ENCODE measurements at regions not wholly inside any gene's neighbourhood (a gene's known extent, or its start where the extent isn't known, plus 50 kb on each side); places are given as distances from the start of the nearest gene placed in this dataset.
"Not testable (repeated sequence)": the region's sequence is repeated elsewhere in the genome, so short reads cannot be mapped to it uniquely, and the experiment has no call there.

- Mint-ChIP-seq H3K4me3 (no peak overlapping the region), H3K27me3 (no peaks in the 10 kb centered on the region)
- no peaks in the 10 kb centered on the region for H3K4me1 ChIP-seq (ENCODE audit: control insufficient read depth in 1 of 2, extremely low read depth in 1 of 2, insufficient read depth in 2 of 2, low read length in 2 of 2)
These were observed 1212.8 kb downstream of the DIAPH3 start for GRCh38 chr13:58950911-58951310.

GRCh38 chr13:58953638-58954037, 1210.1 kb downstream of the DIAPH3 start:
- Histone ChIP-seq H3K27me3 (replicated peaks in 1 of 2; ENCODE audit: control insufficient read depth in 2 of 2, extremely low read depth in 1 of 2, insufficient read depth in 2 of 2, low read length in 1 of 2) (no peaks in the 10 kb centered on the region), H3K4me1 (ENCODE audit: control insufficient read depth in 1 of 2, extremely low read depth in 1 of 2, insufficient read depth in 2 of 2, low read length in 2 of 2) (no peaks in the 10 kb centered on the region), H3K36me3 (ENCODE audit: control insufficient read depth in 2 of 2, extremely low read depth in 1 of 2, insufficient read depth in 1 of 2, low read length in 1 of 2) (no peaks in the 10 kb centered on the region), H3K9me3 (no peaks in the 10 kb centered on the region), H3K4me3 (ENCODE audit: control insufficient read depth in 1 of 2, extremely low read depth in 1 of 2, low read length in 1 of 2) (no peak overlapping the region), H3K27ac (ENCODE audit: low read length) (no peak overlapping the region)
- H3K9me3 Mint-ChIP-seq = peaks cover 10 to 27% (median 13%) of the 10 kb centered on the region in 3 donors
- no peak overlapping the region for H3K27ac Mint-ChIP-seq
- no peaks in the 10 kb centered on the region for H3K27me3 Mint-ChIP-seq
- WGBS (ENCODE audit: insufficient coverage) = no CpG with 5 or more reads among the region's 1 CpG
- no peak for ATAC-seq (replicated peaks in 1 of 4)
- H3K36me3 Mint-ChIP-seq = no peaks in the 10 kb centered on the region
- H3K4me3 Mint-ChIP-seq = no peak overlapping the region
- H3K4me1 Mint-ChIP-seq = no peaks in the 10 kb centered on the region
- no peak for DNase-seq
- ChIA-PET POLR2A (no interaction called here), CTCF (no interaction called here)

More at GRCh38 chr13:58950911-58951310, 1212.8 kb downstream of the DIAPH3 start:
- ChIA-PET CTCF (no interaction called here), POLR2A (no interaction called here)
- Histone ChIP-seq H3K9me3 (no peaks in the 10 kb centered on the region), H3K27ac (ENCODE audit: low read length) (no peak overlapping the region), H3K27me3 (replicated peaks in 1 of 2; ENCODE audit: control insufficient read depth in 2 of 2, extremely low read depth in 1 of 2, insufficient read depth in 2 of 2, low read length in 1 of 2) (no peaks in the 10 kb centered on the region), H3K36me3 (ENCODE audit: control insufficient read depth in 2 of 2, extremely low read depth in 1 of 2, insufficient read depth in 1 of 2, low read length in 1 of 2) (no peaks in the 10 kb centered on the region), H3K4me3 (ENCODE audit: control insufficient read depth in 1 of 2, extremely low read depth in 1 of 2, low read length in 1 of 2) (no peak overlapping the region)
- DNase-seq = no peak
- Mint-ChIP-seq H3K27ac (no peak overlapping the region), H3K4me1 (no peaks in the 10 kb centered on the region), H3K9me3 (peaks cover 12 to 31% (median 19%) of the 10 kb centered on the region in 3 donors), H3K36me3 (no peaks in the 10 kb centered on the region)
- no peak for ATAC-seq (replicated peaks in 1 of 4)

- ChIA-PET POLR2A (no interaction called here), CTCF (no interaction called here)
- Mint-ChIP-seq H3K4me3 (no peak overlapping the region), H3K36me3 (no peaks in the 10 kb centered on the region), H3K27me3 (no peaks in the 10 kb centered on the region), H3K4me1 (no peaks in the 10 kb centered on the region), H3K9me3 (peaks cover 2 to 9% (median 7%) of the 10 kb centered on the region in 3 donors), H3K27ac (no peak overlapping the region)
- H3K4me3 ChIP-seq (ENCODE audit: control insufficient read depth in 1 of 2, extremely low read depth in 1 of 2, low read length in 1 of 2) = no peak overlapping the region
- no peaks in the 10 kb centered on the region for H3K4me1 ChIP-seq (ENCODE audit: control insufficient read depth in 1 of 2, extremely low read depth in 1 of 2, insufficient read depth in 2 of 2, low read length in 2 of 2)
- H3K9me3 ChIP-seq = no peaks in the 10 kb centered on the region
- no peaks in the 10 kb centered on the region for H3K27me3 ChIP-seq (replicated peaks in 1 of 2; ENCODE audit: control insufficient read depth in 2 of 2, extremely low read depth in 1 of 2, insufficient read depth in 2 of 2, low read length in 1 of 2)
- H3K27ac ChIP-seq (ENCODE audit: low read length) = no peak overlapping the region
- ATAC-seq (replicated peaks in 1 of 4) = no peak
- no peak for DNase-seq
- H3K36me3 ChIP-seq (ENCODE audit: control insufficient read depth in 2 of 2, extremely low read depth in 1 of 2, insufficient read depth in 1 of 2, low read length in 1 of 2) = no peaks in the 10 kb centered on the region
- 33% methylated on average over 1 of the region's 7 CpGs for WGBS (ENCODE audit: insufficient coverage)
These were observed 1208.0 kb downstream of the DIAPH3 start for GRCh38 chr13:58955546-58956385.

GRCh38 chr13:58958097-58958496, 1205.6 kb downstream of the DIAPH3 start:
- ATAC-seq (replicated peaks in 1 of 4); CTCF ChIA-PET; H3K27me3 ChIP-seq (replicated peaks in 1 of 2; ENCODE audit: control insufficient read depth in 2 of 2, extremely low read depth in 1 of 2, insufficient read depth in 2 of 2, low read length in 1 of 2); H3K27ac Mint-ChIP-seq; H3K4me1 ChIP-seq (ENCODE audit: control insufficient read depth in 1 of 2, extremely low read depth in 1 of 2, insufficient read depth in 2 of 2, low read length in 2 of 2); H3K9me3 Mint-ChIP-seq; H3K27me3 Mint-ChIP-seq; H3K27ac ChIP-seq (ENCODE audit: low read length); H3K36me3 Mint-ChIP-seq; H3K9me3 ChIP-seq; H3K4me3 Mint-ChIP-seq; H3K4me3 ChIP-seq (ENCODE audit: control insufficient read depth in 1 of 2, extremely low read depth in 1 of 2, low read length in 1 of 2); POLR2A ChIA-PET; H3K36me3 ChIP-seq (ENCODE audit: control insufficient read depth in 2 of 2, extremely low read depth in 1 of 2, insufficient read depth in 1 of 2, low read length in 1 of 2); H3K4me1 Mint-ChIP-seq: not testable (repeated sequence)
- peak in 1 of 35 experiments; percentile 3 for DNase-seq
- WGBS (ENCODE audit: insufficient coverage) = 94% methylated on average over 22 of the region's 22 CpGs

GRCh38 chr13:58960888-58961287, 1202.8 kb downstream of the DIAPH3 start:
- DNase-seq = no peak
- no peak overlapping the region for H3K27ac ChIP-seq (ENCODE audit: low read length)
- Mint-ChIP-seq H3K27ac (no peak overlapping the region), H3K4me3 (no peak overlapping the region), H3K36me3 (no peaks in the 10 kb centered on the region), H3K4me1 (no peaks in the 10 kb centered on the region), H3K9me3 (peaks cover 0 to 3% (median 0%) of the 10 kb centered on the region in 3 donors), H3K27me3 (no peaks in the 10 kb centered on the region)
- H3K9me3 ChIP-seq = no peaks in the 10 kb centered on the region
- no peak overlapping the region for H3K4me3 ChIP-seq (ENCODE audit: control insufficient read depth in 1 of 2, extremely low read depth in 1 of 2, low read length in 1 of 2)
- ChIA-PET POLR2A (no interaction called here), CTCF (no interaction called here)
- no peaks in the 10 kb centered on the region for H3K4me1 ChIP-seq (ENCODE audit: control insufficient read depth in 1 of 2, extremely low read depth in 1 of 2, insufficient read depth in 2 of 2, low read length in 2 of 2)
- no peaks in the 10 kb centered on the region for H3K27me3 ChIP-seq (replicated peaks in 1 of 2; ENCODE audit: control insufficient read depth in 2 of 2, extremely low read depth in 1 of 2, insufficient read depth in 2 of 2, low read length in 1 of 2)
- ATAC-seq (replicated peaks in 1 of 4) = no peak
- no CpG with 5 or more reads among the region's 2 CpGs for WGBS (ENCODE audit: insufficient coverage)
- H3K36me3 ChIP-seq (ENCODE audit: control insufficient read depth in 2 of 2, extremely low read depth in 1 of 2, insufficient read depth in 1 of 2, low read length in 1 of 2) = no peaks in the 10 kb centered on the region

GRCh38 chr13:58963321-58963720, 1200.4 kb downstream of the DIAPH3 start:
- ChIA-PET CTCF (no interaction called here), POLR2A (no interaction called here)
- H3K27me3 ChIP-seq (replicated peaks in 1 of 2; ENCODE audit: control insufficient read depth in 2 of 2, extremely low read depth in 1 of 2, insufficient read depth in 2 of 2, low read length in 1 of 2) = no peaks in the 10 kb centered on the region
- WGBS (ENCODE audit: insufficient coverage) = no CpG with 5 or more reads among the region's 2 CpGs
- no peaks in the 10 kb centered on the region for H3K4me1 Mint-ChIP-seq
- H3K36me3 Mint-ChIP-seq = no peaks in the 10 kb centered on the region
- DNase-seq (no peak), ATAC-seq (replicated peaks in 1 of 4) (no peak)
- H3K36me3 ChIP-seq (ENCODE audit: control insufficient read depth in 2 of 2, extremely low read depth in 1 of 2, insufficient read depth in 1 of 2, low read length in 1 of 2) = no peaks in the 10 kb centered on the region
- no peaks in the 10 kb centered on the region for H3K9me3 ChIP-seq
- H3K27ac ChIP-seq (ENCODE audit: low read length) = no peak overlapping the region
- H3K9me3 Mint-ChIP-seq = peaks cover 0 to 8% (median 2%) of the 10 kb centered on the region in 3 donors
- H3K4me1 ChIP-seq (ENCODE audit: control insufficient read depth in 1 of 2, extremely low read depth in 1 of 2, insufficient read depth in 2 of 2, low read length in 2 of 2) = no peaks in the 10 kb centered on the region
- H3K27ac Mint-ChIP-seq = no peak overlapping the region
- no peak overlapping the region for H3K4me3 Mint-ChIP-seq
- no peak overlapping the region for H3K4me3 ChIP-seq (ENCODE audit: control insufficient read depth in 1 of 2, extremely low read depth in 1 of 2, low read length in 1 of 2)
- no peaks in the 10 kb centered on the region for H3K27me3 Mint-ChIP-seq

- H3K9me3 ChIP-seq = no peaks in the 10 kb centered on the region
These were observed 1199.7 kb downstream of the DIAPH3 start for GRCh38 chr13:58964048-58964447.

More at GRCh38 chr13:58964048-58964447, 1199.7 kb downstream of the DIAPH3 start:
- no peak overlapping the region for H3K4me3 Mint-ChIP-seq
- H3K27ac Mint-ChIP-seq = no peak overlapping the region
- ChIA-PET CTCF (no interaction called here), POLR2A (no interaction called here)
- no CpG with 5 or more reads among the region's 3 CpGs for WGBS (ENCODE audit: insufficient coverage)
- peaks cover 0 to 10% (median 4%) of the 10 kb centered on the region in 3 donors for H3K9me3 Mint-ChIP-seq
- Histone ChIP-seq H3K4me3 (ENCODE audit: control insufficient read depth in 1 of 2, extremely low read depth in 1 of 2, low read length in 1 of 2) (no peak overlapping the region), H3K36me3 (ENCODE audit: control insufficient read depth in 2 of 2, extremely low read depth in 1 of 2, insufficient read depth in 1 of 2, low read length in 1 of 2) (no peaks in the 10 kb centered on the region), H3K27me3 (replicated peaks in 1 of 2; ENCODE audit: control insufficient read depth in 2 of 2, extremely low read depth in 1 of 2, insufficient read depth in 2 of 2, low read length in 1 of 2) (no peaks in the 10 kb centered on the region), H3K4me1 (ENCODE audit: control insufficient read depth in 1 of 2, extremely low read depth in 1 of 2, insufficient read depth in 2 of 2, low read length in 2 of 2) (no peaks in the 10 kb centered on the region), H3K27ac (ENCODE audit: low read length) (no peak overlapping the region)
- no peaks in the 10 kb centered on the region for H3K4me1 Mint-ChIP-seq
- DNase-seq (no peak), ATAC-seq (replicated peaks in 1 of 4) (no peak)
- no peaks in the 10 kb centered on the region for H3K36me3 Mint-ChIP-seq
- H3K27me3 Mint-ChIP-seq = no peaks in the 10 kb centered on the region

All from T-cell (primary cell).